ENCODE measurements at regions not wholly inside any gene's neighbourhood (a gene's known extent, or its start where the extent isn't known, plus 50 kb on each side); places are given as distances from the start of the nearest gene placed in this dataset.

GRCh38 chr6:167650730-167651317, 175.9 kb upstream of the AFDN start:
- no peak overlapping the region for H2BK120ac ChIP-seq (ENCODE audit: insufficient read depth, low read length, poor library complexity)
- peaks cover 12% of the 10 kb centered on the region for H3K9me3 ChIP-seq (ENCODE audit: insufficient read depth, low read depth, low read length)
- H3K4me3 ChIP-seq (ENCODE audit: low read depth, low read length): no peak overlapping the region
- no peak overlapping the region for H3K23ac ChIP-seq (ENCODE audit: low read length)
- no peak overlapping the region for H2BK12ac ChIP-seq (ENCODE audit: low read length)
- no peak overlapping the region for H3K27ac ChIP-seq (ENCODE audit: low read depth, low read length)
- H3K79me2 ChIP-seq (ENCODE audit: control insufficient read depth, insufficient read depth, low read length, poor library complexity): no peaks in the 10 kb centered on the region
- WGBS (ENCODE audit: extremely low coverage, insufficient coverage, insufficient read length): no CpG with 5 or more reads among the region's 12 CpGs
- H2AK5ac ChIP-seq (ENCODE audit: low read length): no peak overlapping the region
- no peak overlapping the region for H2AFZ ChIP-seq (ENCODE audit: insufficient read depth, low read length, poor library complexity)
- no peaks in the 10 kb centered on the region for H3K79me1 ChIP-seq (ENCODE audit: low read length)
- H4K91ac ChIP-seq (ENCODE audit: low read depth, low read length): no peak overlapping the region
- no peak overlapping the region for H3K9ac ChIP-seq (ENCODE audit: low read length)
- no peaks in the 10 kb centered on the region for H3K27me3 ChIP-seq (ENCODE audit: insufficient read depth, low read length)
- no peak overlapping the region for H2BK5ac ChIP-seq (ENCODE audit: low read depth, low read length, poor library complexity)
- H3K4me2 ChIP-seq (ENCODE audit: low read length): no peak overlapping the region
- H3K4me1 ChIP-seq (ENCODE audit: control insufficient read depth in 1 of 2, insufficient read depth in 2 of 2, low read length in 2 of 2): peaks cover 0 to 4% of the 10 kb centered on the region in 2 experiments
- no peak overlapping the region for H4K8ac ChIP-seq (ENCODE audit: low read depth, low read length)
- no peak overlapping the region for H3K18ac ChIP-seq (ENCODE audit: low read length)
- H3K4ac ChIP-seq (ENCODE audit: low read depth, low read length): no peak overlapping the region
- no peak overlapping the region for H3K14ac ChIP-seq (ENCODE audit: low read length)
- DNase-seq: no peak
- no peaks in the 10 kb centered on the region for H3K36me3 ChIP-seq (ENCODE audit: control insufficient read depth in 1 of 2, insufficient read depth in 2 of 2, low read length in 2 of 2)
- no peak overlapping the region for H4K12ac ChIP-seq (ENCODE audit: low read depth, low read length)

- no peak overlapping the region for H4K8ac ChIP-seq (ENCODE audit: low read depth, low read length)
- H3K18ac ChIP-seq (ENCODE audit: low read length): no peak overlapping the region
- H2BK12ac ChIP-seq (ENCODE audit: low read length): no peak overlapping the region
Observed at GRCh38 chr6:167651318-167652041, 175.2 kb upstream of the AFDN start.

GRCh38 chr6:167652042-167652700, 174.5 kb upstream of the AFDN start:
- no peak overlapping the region for H2BK12ac ChIP-seq (ENCODE audit: low read length)
- H4K91ac ChIP-seq (ENCODE audit: low read depth, low read length): no peak overlapping the region
- peak overlapping the region; percentile 58 for H3K4me3 ChIP-seq (ENCODE audit: low read depth, low read length)
- no peak overlapping the region for H2BK120ac ChIP-seq (ENCODE audit: insufficient read depth, low read length, poor library complexity)
- H3K36me3 ChIP-seq (ENCODE audit: control insufficient read depth in 1 of 2, insufficient read depth in 2 of 2, low read length in 2 of 2): no peaks in the 10 kb centered on the region
- no peak overlapping the region for H3K27ac ChIP-seq (ENCODE audit: low read depth, low read length)
- no peak overlapping the region for H3K18ac ChIP-seq (ENCODE audit: low read length)
- no peak overlapping the region for H3K4me2 ChIP-seq (ENCODE audit: low read length)
- peaks cover 0 to 4% of the 10 kb centered on the region in 2 experiments for H3K4me1 ChIP-seq (ENCODE audit: control insufficient read depth in 1 of 2, insufficient read depth in 2 of 2, low read length in 2 of 2)
- WGBS (ENCODE audit: extremely low coverage, insufficient coverage, insufficient read length): 100% methylated on average over 2 of the region's 23 CpGs
- no peak overlapping the region for H2AK5ac ChIP-seq (ENCODE audit: low read length)
- peaks cover 12% of the 10 kb centered on the region for H3K9me3 ChIP-seq (ENCODE audit: insufficient read depth, low read depth, low read length)
- no peaks in the 10 kb centered on the region for H3K27me3 ChIP-seq (ENCODE audit: insufficient read depth, low read length)
- H2BK5ac ChIP-seq (ENCODE audit: low read depth, low read length, poor library complexity): no peak overlapping the region
- H3K9ac ChIP-seq (ENCODE audit: low read length): no peak overlapping the region
- DNase-seq: no peak
- H3K23ac ChIP-seq (ENCODE audit: low read length): peak overlapping the region; percentile 95
- H4K12ac ChIP-seq (ENCODE audit: low read depth, low read length): no peak overlapping the region
- no peaks in the 10 kb centered on the region for H3K79me2 ChIP-seq (ENCODE audit: control insufficient read depth, insufficient read depth, low read length, poor library complexity)
- H3K14ac ChIP-seq (ENCODE audit: low read length): no peak overlapping the region
- H3K79me1 ChIP-seq (ENCODE audit: low read length): no peaks in the 10 kb centered on the region
- no peak overlapping the region for H2AFZ ChIP-seq (ENCODE audit: insufficient read depth, low read length, poor library complexity)
- no peak overlapping the region for H4K8ac ChIP-seq (ENCODE audit: low read depth, low read length)
- H3K4ac ChIP-seq (ENCODE audit: low read depth, low read length): no peak overlapping the region

More at GRCh38 chr6:167651318-167652041, 175.2 kb upstream of the AFDN start:
- Histone ChIP-seq H3K14ac (ENCODE audit: low read length) (no peak overlapping the region), H2AK5ac (ENCODE audit: low read length) (no peak overlapping the region), H3K36me3 (ENCODE audit: control insufficient read depth in 1 of 2, insufficient read depth in 2 of 2, low read length in 2 of 2) (no peaks in the 10 kb centered on the region), H3K4me3 (ENCODE audit: low read depth, low read length) (peak overlapping the region; percentile 58), H4K12ac (ENCODE audit: low read depth, low read length) (no peak overlapping the region), H2BK120ac (ENCODE audit: insufficient read depth, low read length, poor library complexity) (no peak overlapping the region), H3K79me2 (ENCODE audit: control insufficient read depth, insufficient read depth, low read length, poor library complexity) (no peaks in the 10 kb centered on the region), H3K23ac (ENCODE audit: low read length) (peak overlapping the region; percentile 95), H3K9ac (ENCODE audit: low read length) (no peak overlapping the region), H3K9me3 (ENCODE audit: insufficient read depth, low read depth, low read length) (peaks cover 12% of the 10 kb centered on the region), H3K4ac (ENCODE audit: low read depth, low read length) (no peak overlapping the region), H2BK5ac (ENCODE audit: low read depth, low read length, poor library complexity) (no peak overlapping the region), H3K27ac (ENCODE audit: low read depth, low read length) (no peak overlapping the region), H4K91ac (ENCODE audit: low read depth, low read length) (no peak overlapping the region), H2AFZ (ENCODE audit: insufficient read depth, low read length, poor library complexity) (no peak overlapping the region), H3K4me1 (ENCODE audit: control insufficient read depth in 1 of 2, insufficient read depth in 2 of 2, low read length in 2 of 2) (peaks cover 0 to 4% of the 10 kb centered on the region in 2 experiments), H3K27me3 (ENCODE audit: insufficient read depth, low read length) (no peaks in the 10 kb centered on the region), H3K4me2 (ENCODE audit: low read length) (no peak overlapping the region), H3K79me1 (ENCODE audit: low read length) (no peaks in the 10 kb centered on the region)
- 100% methylated on average over 4 of the region's 10 CpGs for WGBS (ENCODE audit: extremely low coverage, insufficient coverage, insufficient read length)
- DNase-seq: no peak

GRCh38 chr6:167652701-167653095, 174.0 kb upstream of the AFDN start:
- H2BK120ac ChIP-seq (ENCODE audit: insufficient read depth, low read length, poor library complexity): no peak overlapping the region
- no peaks in the 10 kb centered on the region for H3K79me2 ChIP-seq (ENCODE audit: control insufficient read depth, insufficient read depth, low read length, poor library complexity)
- H2BK12ac ChIP-seq (ENCODE audit: low read length): no peak overlapping the region
- no peaks in the 10 kb centered on the region for H3K27me3 ChIP-seq (ENCODE audit: insufficient read depth, low read length)
- peaks cover 13% of the 10 kb centered on the region for H3K9me3 ChIP-seq (ENCODE audit: insufficient read depth, low read depth, low read length)
- no peak overlapping the region for H4K91ac ChIP-seq (ENCODE audit: low read depth, low read length)
- no peak overlapping the region for H3K18ac ChIP-seq (ENCODE audit: low read length)
- no peak overlapping the region for H3K9ac ChIP-seq (ENCODE audit: low read length)
- peaks cover 0 to 3% of the 10 kb centered on the region in 2 experiments for H3K4me1 ChIP-seq (ENCODE audit: control insufficient read depth in 1 of 2, insufficient read depth in 2 of 2, low read length in 2 of 2)
- H2BK5ac ChIP-seq (ENCODE audit: low read depth, low read length, poor library complexity): no peak overlapping the region
- WGBS (ENCODE audit: extremely low coverage, insufficient coverage, insufficient read length): no CpG with 5 or more reads among the region's 13 CpGs
- no peaks in the 10 kb centered on the region for H3K79me1 ChIP-seq (ENCODE audit: low read length)
- no peak overlapping the region for H3K4me2 ChIP-seq (ENCODE audit: low read length)
- H3K23ac ChIP-seq (ENCODE audit: low read length): no peak overlapping the region
- no peak overlapping the region for H2AK5ac ChIP-seq (ENCODE audit: low read length)
- no peak for DNase-seq
- H3K36me3 ChIP-seq (ENCODE audit: control insufficient read depth in 1 of 2, insufficient read depth in 2 of 2, low read length in 2 of 2): no peaks in the 10 kb centered on the region
- no peak overlapping the region for H4K12ac ChIP-seq (ENCODE audit: low read depth, low read length)
- H3K4ac ChIP-seq (ENCODE audit: low read depth, low read length): no peak overlapping the region
- no peak overlapping the region for H2AFZ ChIP-seq (ENCODE audit: insufficient read depth, low read length, poor library complexity)
- no peak overlapping the region for H3K4me3 ChIP-seq (ENCODE audit: low read depth, low read length)
- H4K8ac ChIP-seq (ENCODE audit: low read depth, low read length): no peak overlapping the region
- no peak overlapping the region for H3K27ac ChIP-seq (ENCODE audit: low read depth, low read length)
- H3K14ac ChIP-seq (ENCODE audit: low read length): no peak overlapping the region
